SK-N-SH (cell line): ENCODE measurements at regions not wholly inside any gene's neighbourhood (a gene's known extent, or its start where the extent isn't known, plus 50 kb on each side); places are given as distances from the start of the nearest gene placed in this dataset.

ENCODE experiments used
- ELF1 ChIP-seq: IDR thresholded peaks from 2 replicates; pipeline ENCODE4 v1.4.0; 2012
- EP300 ChIP-seq, 2 experiments: IDR thresholded peaks; 2 replicates each; pipeline versions ENCODE4 v1.4.0 to v1.6.1; 2012; ENCODE audit warnings: borderline replicate concordance in 1 of 2, low read depth in 1 of 2, low read length in 1 of 2
- EZH2phosphoT487 ChIP-seq: fragments of 200-600 bp; sonication (generic); IDR thresholded peaks from 2 replicates; pipeline ENCODE4 v1.6.1; 2017; ENCODE audit warnings: low read depth, mixed run types, mild to moderate bottlenecking, antibody characterized with exemption, moderate library complexity, borderline replicate concordance
- GATA2 ChIP-seq: sonication (generic); formaldehyde crosslinking; IDR thresholded peaks from 2 replicates; pipeline ENCODE4 v1.5.0; 2020; ENCODE audit warnings: mild to moderate bottlenecking, missing genetic modification reagents
- POLR2AphosphoS5 ChIP-seq: IDR thresholded peaks from 2 replicates; pipeline ENCODE4 v1.6.1; 2012; ENCODE audit warnings: low read depth, low read length
- RCOR1 ChIP-seq: fragments of 150-350 bp; IDR thresholded peaks from 2 replicates; pipeline ENCODE4 v1.6.1; 2017; ENCODE audit warnings: antibody characterized with exemption, low read length
- SIN3A ChIP-seq: IDR thresholded peaks from 2 replicates; pipeline ENCODE4 v1.6.1; 2012; ENCODE audit warnings: low read depth, mild to moderate bottlenecking, low read length, moderate library complexity, borderline replicate concordance
- TCF12 ChIP-seq: IDR thresholded peaks from 2 replicates; pipeline ENCODE4 v1.4.0; 2012
- TF ChIP-seq, protein P1 (sequence below): IDR thresholded peaks from 2 replicates; pipeline ENCODE4 v1.4.0; 2012; ENCODE audit warnings: low read depth, borderline replicate concordance
- TF ChIP-seq, protein P2 (sequence below): fragments of 200-600 bp; sonication (generic); IDR thresholded peaks from 2 replicates; pipeline ENCODE4 v1.6.1; 2017; ENCODE audit warnings: antibody characterized with exemption, mild to moderate bottlenecking, moderate library complexity
- TF ChIP-seq, protein P3 (sequence below): fragments of 150-350 bp; IDR thresholded peaks from 2 replicates; pipeline ENCODE4 v1.6.1; 2016; ENCODE audit warnings: mild to moderate bottlenecking, low read depth, low read length
- TF ChIP-seq, protein P4 (sequence below): IDR thresholded peaks from 2 replicates; pipeline ENCODE4; 2012
- TF ChIP-seq, protein P5 (sequence below): IDR thresholded peaks from 2 replicates; pipeline ENCODE4 v1.6.1; 2012; ENCODE audit warnings: mild to moderate bottlenecking, low read depth, low read length, moderate library complexity

DNA sequence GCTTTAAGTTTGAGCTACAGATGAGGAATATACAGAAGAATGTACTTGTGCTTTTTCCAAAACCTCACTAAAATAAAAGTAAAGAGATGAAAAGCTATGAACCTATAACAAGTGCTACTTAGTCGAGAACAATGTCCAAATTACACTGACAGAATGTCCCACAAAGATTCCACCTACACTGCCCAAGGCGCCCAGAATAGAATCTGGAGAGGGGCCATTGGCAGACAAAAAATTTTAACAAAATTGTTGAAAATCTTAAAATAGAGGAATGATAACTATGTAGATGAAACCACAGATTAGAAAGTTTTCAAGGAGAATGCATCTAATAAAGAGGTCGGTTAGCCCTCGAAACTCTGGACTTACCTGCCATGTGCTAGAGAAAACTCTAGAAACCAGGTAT lies 235.3 kb downstream of the CETN3 start:
- TF ChIP-seq RCOR1 (no peak), TCF12 (no peak), POLR2AphosphoS5 (no peak), GATA2 (no peak), ELF1 (no peak), SIN3A (no peak), EP300 (IDR thresholded peaks at IDR 0.05; ENCODE audit: borderline replicate concordance in 1 of 2, low read depth in 1 of 2, low read length in 1 of 2) (no peak), EZH2phosphoT487 (no peak)
- TF ChIP-seq, protein P1, sequence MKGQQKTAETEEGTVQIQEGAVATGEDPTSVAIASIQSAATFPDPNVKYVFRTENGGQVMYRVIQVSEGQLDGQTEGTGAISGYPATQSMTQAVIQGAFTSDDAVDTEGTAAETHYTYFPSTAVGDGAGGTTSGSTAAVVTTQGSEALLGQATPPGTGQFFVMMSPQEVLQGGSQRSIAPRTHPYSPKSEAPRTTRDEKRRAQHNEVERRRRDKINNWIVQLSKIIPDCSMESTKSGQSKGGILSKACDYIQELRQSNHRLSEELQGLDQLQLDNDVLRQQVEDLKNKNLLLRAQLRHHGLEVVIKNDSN = no peak
- TF ChIP-seq, protein P2, sequence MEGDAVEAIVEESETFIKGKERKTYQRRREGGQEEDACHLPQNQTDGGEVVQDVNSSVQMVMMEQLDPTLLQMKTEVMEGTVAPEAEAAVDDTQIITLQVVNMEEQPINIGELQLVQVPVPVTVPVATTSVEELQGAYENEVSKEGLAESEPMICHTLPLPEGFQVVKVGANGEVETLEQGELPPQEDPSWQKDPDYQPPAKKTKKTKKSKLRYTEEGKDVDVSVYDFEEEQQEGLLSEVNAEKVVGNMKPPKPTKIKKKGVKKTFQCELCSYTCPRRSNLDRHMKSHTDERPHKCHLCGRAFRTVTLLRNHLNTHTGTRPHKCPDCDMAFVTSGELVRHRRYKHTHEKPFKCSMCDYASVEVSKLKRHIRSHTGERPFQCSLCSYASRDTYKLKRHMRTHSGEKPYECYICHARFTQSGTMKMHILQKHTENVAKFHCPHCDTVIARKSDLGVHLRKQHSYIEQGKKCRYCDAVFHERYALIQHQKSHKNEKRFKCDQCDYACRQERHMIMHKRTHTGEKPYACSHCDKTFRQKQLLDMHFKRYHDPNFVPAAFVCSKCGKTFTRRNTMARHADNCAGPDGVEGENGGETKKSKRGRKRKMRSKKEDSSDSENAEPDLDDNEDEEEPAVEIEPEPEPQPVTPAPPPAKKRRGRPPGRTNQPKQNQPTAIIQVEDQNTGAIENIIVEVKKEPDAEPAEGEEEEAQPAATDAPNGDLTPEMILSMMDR = no peak
- TF ChIP-seq, protein P3, sequence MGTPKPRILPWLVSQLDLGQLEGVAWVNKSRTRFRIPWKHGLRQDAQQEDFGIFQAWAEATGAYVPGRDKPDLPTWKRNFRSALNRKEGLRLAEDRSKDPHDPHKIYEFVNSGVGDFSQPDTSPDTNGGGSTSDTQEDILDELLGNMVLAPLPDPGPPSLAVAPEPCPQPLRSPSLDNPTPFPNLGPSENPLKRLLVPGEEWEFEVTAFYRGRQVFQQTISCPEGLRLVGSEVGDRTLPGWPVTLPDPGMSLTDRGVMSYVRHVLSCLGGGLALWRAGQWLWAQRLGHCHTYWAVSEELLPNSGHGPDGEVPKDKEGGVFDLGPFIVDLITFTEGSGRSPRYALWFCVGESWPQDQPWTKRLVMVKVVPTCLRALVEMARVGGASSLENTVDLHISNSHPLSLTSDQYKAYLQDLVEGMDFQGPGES = no peak
- TF ChIP-seq, protein P4, sequence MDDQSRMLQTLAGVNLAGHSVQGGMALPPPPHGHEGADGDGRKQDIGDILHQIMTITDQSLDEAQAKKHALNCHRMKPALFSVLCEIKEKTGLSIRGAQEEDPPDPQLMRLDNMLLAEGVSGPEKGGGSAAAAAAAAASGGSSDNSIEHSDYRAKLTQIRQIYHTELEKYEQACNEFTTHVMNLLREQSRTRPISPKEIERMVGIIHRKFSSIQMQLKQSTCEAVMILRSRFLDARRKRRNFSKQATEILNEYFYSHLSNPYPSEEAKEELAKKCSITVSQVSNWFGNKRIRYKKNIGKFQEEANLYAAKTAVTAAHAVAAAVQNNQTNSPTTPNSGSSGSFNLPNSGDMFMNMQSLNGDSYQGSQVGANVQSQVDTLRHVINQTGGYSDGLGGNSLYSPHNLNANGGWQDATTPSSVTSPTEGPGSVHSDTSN = no peak
- TF ChIP-seq, protein P5, sequence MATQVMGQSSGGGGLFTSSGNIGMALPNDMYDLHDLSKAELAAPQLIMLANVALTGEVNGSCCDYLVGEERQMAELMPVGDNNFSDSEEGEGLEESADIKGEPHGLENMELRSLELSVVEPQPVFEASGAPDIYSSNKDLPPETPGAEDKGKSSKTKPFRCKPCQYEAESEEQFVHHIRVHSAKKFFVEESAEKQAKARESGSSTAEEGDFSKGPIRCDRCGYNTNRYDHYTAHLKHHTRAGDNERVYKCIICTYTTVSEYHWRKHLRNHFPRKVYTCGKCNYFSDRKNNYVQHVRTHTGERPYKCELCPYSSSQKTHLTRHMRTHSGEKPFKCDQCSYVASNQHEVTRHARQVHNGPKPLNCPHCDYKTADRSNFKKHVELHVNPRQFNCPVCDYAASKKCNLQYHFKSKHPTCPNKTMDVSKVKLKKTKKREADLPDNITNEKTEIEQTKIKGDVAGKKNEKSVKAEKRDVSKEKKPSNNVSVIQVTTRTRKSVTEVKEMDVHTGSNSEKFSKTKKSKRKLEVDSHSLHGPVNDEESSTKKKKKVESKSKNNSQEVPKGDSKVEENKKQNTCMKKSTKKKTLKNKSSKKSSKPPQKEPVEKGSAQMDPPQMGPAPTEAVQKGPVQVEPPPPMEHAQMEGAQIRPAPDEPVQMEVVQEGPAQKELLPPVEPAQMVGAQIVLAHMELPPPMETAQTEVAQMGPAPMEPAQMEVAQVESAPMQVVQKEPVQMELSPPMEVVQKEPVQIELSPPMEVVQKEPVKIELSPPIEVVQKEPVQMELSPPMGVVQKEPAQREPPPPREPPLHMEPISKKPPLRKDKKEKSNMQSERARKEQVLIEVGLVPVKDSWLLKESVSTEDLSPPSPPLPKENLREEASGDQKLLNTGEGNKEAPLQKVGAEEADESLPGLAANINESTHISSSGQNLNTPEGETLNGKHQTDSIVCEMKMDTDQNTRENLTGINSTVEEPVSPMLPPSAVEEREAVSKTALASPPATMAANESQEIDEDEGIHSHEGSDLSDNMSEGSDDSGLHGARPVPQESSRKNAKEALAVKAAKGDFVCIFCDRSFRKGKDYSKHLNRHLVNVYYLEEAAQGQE = no peak
